Endothelial cell of umbilical vein (primary cell): ENCODE measurements at regions not wholly inside any gene's neighbourhood (a gene's known extent, or its start where the extent isn't known, plus 50 kb on each side); places are given as distances from the start of the nearest gene placed in this dataset.

Experiments
- BruUV-seq: library from RNA; stranded (reverse); fragments of 400-500 nt; replicated peaks from 2 replicates; lab custom pipeline; 2021; lab: Mats Ljungman, UMichigan
- CTCF ChIA-PET: fragments of 300-600, 350-600 bp; sonication (Branson Sonifier 250); formaldehyde crosslinking; loops from one replicate; lab custom pipeline; 2021; ENCODE audit warnings: antibody characterized with exemption, inconsistent platforms; lab: Charles Lee
- POLR2A ChIA-PET: fragments of 300-600, 350-600 bp; sonication (Branson Sonifier 250); formaldehyde crosslinking; loops from one replicate; lab custom pipeline; 2021; ENCODE audit warnings: antibody characterized with exemption, inconsistent platforms; lab: Charles Lee
- DNase-seq: peaks from one replicate; pipeline ENCODE4 v3.0.0-alpha.2; 2011; ENCODE audit warnings: low read depth, low spot score
- FAIRE-seq: peaks from 2 replicates; lab custom pipeline; 2011; peaks lifted over from hg19 to GRCh38; lab: Jason Lieb, UNC
- H2AFZ ChIP-seq: 2 replicates; pipeline ENCODE4 v1.6.0; 2012; ENCODE audit warnings: low read depth, low read length, control low read depth, inconsistent platforms
- H3K27ac ChIP-seq: 2 replicates; pipeline ENCODE4 v1.5.1; 2011; ENCODE audit warnings: low read depth, mild to moderate bottlenecking, control low read depth, low read length, moderate library complexity; ENCODE audit not compliant: insufficient read depth
- H3K27me3 ChIP-seq, 2 experiments: 2 replicates each; pipeline versions ENCODE4 v1.6.0 to v1.6.1; 2011; ENCODE audit warnings: low read length in 2 of 2, mixed read lengths in 1 of 2; ENCODE audit not compliant: control insufficient read depth in 2 of 2, insufficient read depth in 2 of 2
- H3K36me3 ChIP-seq, 2 experiments: 2 replicates in 1 of 2; 3 replicates in 1 of 2; pipeline ENCODE4 v1.5.1; 2011; ENCODE audit warnings: low read length in 2 of 2, mild to moderate bottlenecking in 1 of 2, moderate library complexity in 1 of 2; ENCODE audit not compliant: control insufficient read depth in 2 of 2, insufficient read depth in 2 of 2; ENCODE audit errors: extremely low read depth in 1 of 2
- H3K4me1 ChIP-seq: 3 replicates; pipeline ENCODE4 v1.5.1; 2011; ENCODE audit warnings: mild to moderate bottlenecking, low read length; ENCODE audit not compliant: control insufficient read depth, insufficient read depth; ENCODE audit errors: extremely low read depth
- H3K4me2 ChIP-seq: 2 replicates; pipeline ENCODE4 v1.6.1; 2011; ENCODE audit warnings: low read length, control low read depth, mixed read lengths; ENCODE audit not compliant: insufficient read depth
- H3K4me3 ChIP-seq, 3 experiments: fragments of 200-600 bp in 1 of 3; sonication (generic), shearing (Covaris generic) in 1 of 3; replicated peaks in 1 of 3; 2 replicates each; pipeline ENCODE4 v1.5.1; 2011 to 2016; ENCODE audit warnings: control low read depth in 3 of 3, low read length in 3 of 3, mild to moderate bottlenecking in 2 of 3, inconsistent platforms in 1 of 3, low read depth in 1 of 3, moderate library complexity in 1 of 3; ENCODE audit not compliant: insufficient read depth in 1 of 3
- H3K79me2 ChIP-seq: 2 replicates; pipeline ENCODE4 v1.6.0; 2012; ENCODE audit warnings: low read length, inconsistent platforms; ENCODE audit not compliant: control insufficient read depth, insufficient read depth
- H3K9ac ChIP-seq: replicated peaks from 2 replicates; pipeline ENCODE3; 2011; ENCODE audit warnings: low read length, control low read depth; ENCODE audit not compliant: insufficient read depth; ENCODE audit errors: extremely low read depth
- H3K9me1 ChIP-seq: replicated peaks from 3 replicates; pipeline ENCODE4 v1.6.0; 2011; ENCODE audit warnings: mild to moderate bottlenecking, low read length; ENCODE audit not compliant: control insufficient read depth, insufficient read depth; ENCODE audit errors: extremely low read depth
- H3K9me3 ChIP-seq: replicated peaks from 2 replicates; pipeline ENCODE4 v1.5.1; 2012; ENCODE audit warnings: low read length, inconsistent platforms; ENCODE audit not compliant: control insufficient read depth, insufficient read depth
- H4K20me1 ChIP-seq: replicated peaks from 2 replicates; pipeline ENCODE3; 2011; ENCODE audit warnings: mild to moderate bottlenecking, low read length; ENCODE audit not compliant: control insufficient read depth, insufficient read depth; ENCODE audit errors: extremely low read depth
- EZH2 ChIP-seq: IDR thresholded peaks from 2 replicates; pipeline ENCODE4 v1.6.1; 2012; ENCODE audit warnings: borderline replicate concordance, low read depth, mild to moderate bottlenecking, moderate library complexity, low read length, inconsistent platforms; ENCODE audit not compliant: severe bottlenecking
- FOS ChIP-seq: IDR thresholded peaks from 2 replicates; pipeline ENCODE4 v1.6.1; 2011; ENCODE audit warnings: mild to moderate bottlenecking, low read length, moderate library complexity, borderline replicate concordance; ENCODE audit not compliant: insufficient read depth
- GATA2 ChIP-seq: IDR thresholded peaks from 2 replicates; pipeline ENCODE4 v1.7.0; 2011; ENCODE audit warnings: low read depth, mild to moderate bottlenecking, moderate library complexity, mixed read lengths, low read length; ENCODE audit not compliant: insufficient read length, insufficient read depth
- JUN ChIP-seq: IDR thresholded peaks from 2 replicates; pipeline ENCODE4 v1.6.1; 2011; ENCODE audit warnings: borderline replicate concordance, low read depth; ENCODE audit not compliant: insufficient read length, insufficient read depth
- MYC ChIP-seq: IDR thresholded peaks from one replicate; pipeline ENCODE4 v1.6.1; 2011; ENCODE audit warnings: mild to moderate bottlenecking, low read depth, low read length
- POLR2A ChIP-seq: IDR thresholded peaks from 2 replicates; pipeline ENCODE4 v1.6.1; 2012; ENCODE audit warnings: low read depth, mild to moderate bottlenecking, control low read depth, low read length
- POLR2AphosphoS5 ChIP-seq: IDR thresholded peaks from 2 replicates; pipeline ENCODE4 v1.6.1; 2012; ENCODE audit warnings: low read depth, mild to moderate bottlenecking, control low read depth, low read length, moderate library complexity; ENCODE audit not compliant: insufficient read depth
- dilution Hi-C: fragments of 300-500 bp; cut with MboI; formaldehyde crosslinking; loops from one replicate; pipeline ENCODE4 v1.15.0; 2019; ENCODE audit warnings: low sequenced_read_pairs; ENCODE audit not compliant: extremely low pct_ligation_motif_present
- intact Hi-C: fragments of 100-400 bp; cut with micrococcal nuclease; formaldehyde crosslinking; loops from one replicate; pipeline ENCODE4 v1.10.0; 2022
- TF ChIP-seq, protein P1 (sequence below): IDR thresholded peaks from 2 replicates; pipeline ENCODE4 v1.6.1; 2011; ENCODE audit not compliant: insufficient read depth, insufficient read length
- TF ChIP-seq, protein P2 (sequence below), 2 donors: IDR thresholded peaks; 1 replicate in 1 of 2; 2 replicates in 1 of 2; pipeline ENCODE4 v1.5.1; 2011; ENCODE audit warnings: low read length in 2 of 2, mild to moderate bottlenecking in 2 of 2, moderate library complexity in 2 of 2, control low read depth in 1 of 2, inconsistent platforms in 1 of 2, low read depth in 1 of 2; ENCODE audit not compliant: insufficient read depth in 1 of 2; ENCODE audit errors: extremely low read depth in 1 of 2

DNA sequence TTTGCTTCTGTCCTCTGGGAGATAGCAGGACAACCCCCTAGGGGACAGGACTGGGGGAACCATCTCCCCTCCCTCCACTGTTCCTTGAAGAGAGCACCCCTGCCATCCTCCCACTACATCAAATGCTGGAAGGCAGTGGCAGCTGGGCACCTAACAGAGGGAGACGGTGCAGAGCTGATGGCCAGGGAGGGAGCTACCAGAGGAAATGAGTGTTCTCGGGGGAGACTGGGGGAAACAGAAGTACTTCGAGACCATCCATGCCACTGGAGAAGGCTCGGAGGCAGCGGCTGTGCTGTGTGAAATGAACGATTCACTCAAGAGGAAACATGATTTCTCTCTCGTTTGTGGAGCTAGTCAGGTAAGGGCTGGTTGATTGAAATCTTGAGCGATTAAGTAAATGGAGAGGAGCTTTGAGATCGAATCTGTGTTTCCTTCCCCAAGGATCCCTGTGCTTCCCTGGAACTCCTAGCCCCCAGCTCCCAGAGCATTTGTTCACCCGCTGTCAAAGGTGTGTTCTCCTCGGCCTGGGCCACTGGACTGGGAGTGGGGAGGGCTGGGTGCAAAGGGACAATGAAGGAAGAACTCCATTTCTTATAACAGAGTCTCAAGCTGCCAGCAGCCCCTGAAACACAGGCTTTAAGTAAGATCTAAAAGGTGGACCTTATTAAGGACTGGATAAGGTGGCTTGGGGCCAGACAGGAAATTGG, 261.3 kb upstream of the MOCS1 start:
- Histone ChIP-seq H3K4me2 (no peak overlapping the region), H3K4me1 (no peaks in the 10 kb centered on the region), H3K9ac (no peak overlapping the region), H3K27ac (no peak overlapping the region), H4K20me1 (no peaks in the 10 kb centered on the region), H3K27me3 (no peaks in the 10 kb centered on the region), H3K36me3 (no peaks in the 10 kb centered on the region), H3K79me2 (no peaks in the 10 kb centered on the region), H3K4me3 (no peak overlapping the region), H2AFZ (no peak overlapping the region), H3K9me3 (peaks cover 6% of the 10 kb centered on the region), H3K9me1 (no peaks in the 10 kb centered on the region)
- DNase-seq (no peak), FAIRE-seq (no peak)
- dilution Hi-C loops = no loop called here
- TF ChIP-seq JUN (no peak), POLR2AphosphoS5 (no peak)
- POLR2A ChIA-PET = no interaction called here
- intact Hi-C loops = no loop called here
- BruUV-seq = no TSS peak
- CTCF ChIA-PET = no interaction called here

DNA sequence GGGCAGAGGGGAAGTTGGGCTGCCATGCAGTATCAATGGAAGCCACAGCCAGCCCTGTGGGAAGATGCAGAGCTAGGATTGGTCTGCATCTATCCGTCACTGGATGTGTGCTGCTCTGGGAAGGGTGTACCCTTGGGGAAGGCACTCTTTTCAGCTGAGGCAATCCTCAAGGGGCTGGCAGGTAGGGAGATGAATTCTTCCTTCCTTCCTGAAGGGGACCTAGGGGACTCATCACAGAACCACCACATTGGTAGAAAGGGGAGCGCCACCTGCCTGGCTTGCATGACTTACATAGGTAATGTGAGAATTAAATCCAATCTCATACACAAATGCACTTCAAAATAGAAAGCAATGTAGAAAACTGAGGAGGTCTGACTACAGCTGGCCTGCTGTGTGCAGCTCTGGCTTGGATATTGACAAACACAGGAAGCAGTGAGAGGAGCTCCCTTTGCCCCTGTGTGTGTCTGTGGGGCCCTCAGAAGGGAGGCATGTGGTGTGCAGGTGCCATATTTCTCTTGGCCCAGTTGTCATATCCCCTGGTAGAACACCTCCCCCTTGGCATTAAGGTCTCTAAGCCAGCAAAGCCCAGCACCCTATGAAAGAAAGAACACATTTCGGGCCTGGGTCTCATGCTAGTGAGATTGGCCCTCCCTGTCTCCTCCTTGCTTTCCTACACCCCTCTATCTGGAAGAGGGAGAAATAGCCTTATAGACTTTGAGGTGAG, 260.3 kb upstream of the MOCS1 start:
- ChIA-PET CTCF (no interaction called here), POLR2A (no interaction called here)
- no peak overlapping the region for H3K27ac ChIP-seq
- BruUV-seq = no TSS peak
- no peaks in the 10 kb centered on the region for H3K36me3 ChIP-seq
- no peaks in the 10 kb centered on the region for H3K27me3 ChIP-seq
- no peak overlapping the region for H3K9ac ChIP-seq
- DNase-seq = no peak
- H2AFZ ChIP-seq = no peak overlapping the region
- FAIRE-seq = no peak
- intact Hi-C loops (no loop called here), dilution Hi-C loops (no loop called here)
- H3K4me1 ChIP-seq = no peaks in the 10 kb centered on the region
- no peak overlapping the region for H3K4me3 ChIP-seq
- peaks cover 7% of the 10 kb centered on the region for H3K9me3 ChIP-seq
- H3K4me2 ChIP-seq = no peak overlapping the region
- no peaks in the 10 kb centered on the region for H3K79me2 ChIP-seq
- no peaks in the 10 kb centered on the region for H3K9me1 ChIP-seq
- TF ChIP-seq, protein P1, sequence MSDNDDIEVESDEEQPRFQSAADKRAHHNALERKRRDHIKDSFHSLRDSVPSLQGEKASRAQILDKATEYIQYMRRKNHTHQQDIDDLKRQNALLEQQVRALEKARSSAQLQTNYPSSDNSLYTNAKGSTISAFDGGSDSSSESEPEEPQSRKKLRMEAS = no peak
- TF ChIP-seq POLR2A (no peak), FOS (no peak), POLR2AphosphoS5 (no peak), EZH2 (no peak), JUN (no peak), GATA2 (no peak), MYC (no peak)
- TF ChIP-seq, protein P2, sequence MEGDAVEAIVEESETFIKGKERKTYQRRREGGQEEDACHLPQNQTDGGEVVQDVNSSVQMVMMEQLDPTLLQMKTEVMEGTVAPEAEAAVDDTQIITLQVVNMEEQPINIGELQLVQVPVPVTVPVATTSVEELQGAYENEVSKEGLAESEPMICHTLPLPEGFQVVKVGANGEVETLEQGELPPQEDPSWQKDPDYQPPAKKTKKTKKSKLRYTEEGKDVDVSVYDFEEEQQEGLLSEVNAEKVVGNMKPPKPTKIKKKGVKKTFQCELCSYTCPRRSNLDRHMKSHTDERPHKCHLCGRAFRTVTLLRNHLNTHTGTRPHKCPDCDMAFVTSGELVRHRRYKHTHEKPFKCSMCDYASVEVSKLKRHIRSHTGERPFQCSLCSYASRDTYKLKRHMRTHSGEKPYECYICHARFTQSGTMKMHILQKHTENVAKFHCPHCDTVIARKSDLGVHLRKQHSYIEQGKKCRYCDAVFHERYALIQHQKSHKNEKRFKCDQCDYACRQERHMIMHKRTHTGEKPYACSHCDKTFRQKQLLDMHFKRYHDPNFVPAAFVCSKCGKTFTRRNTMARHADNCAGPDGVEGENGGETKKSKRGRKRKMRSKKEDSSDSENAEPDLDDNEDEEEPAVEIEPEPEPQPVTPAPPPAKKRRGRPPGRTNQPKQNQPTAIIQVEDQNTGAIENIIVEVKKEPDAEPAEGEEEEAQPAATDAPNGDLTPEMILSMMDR (IDR thresholded peaks at IDR 0.05; ENCODE audit: extremely low read depth in 1 of 2, insufficient read depth in 1 of 2, low read depth in 1 of 2, low read length in 2 of 2) = no peak
- no peaks in the 10 kb centered on the region for H4K20me1 ChIP-seq
